ENCODE measurements at regions not wholly inside any gene's neighbourhood (a gene's known extent, or its start where the extent isn't known, plus 50 kb on each side); places are given as distances from the start of the nearest gene placed in this dataset.
A peak's percentile ranks its signal among the peaks of the same experiment; 100 is the strongest.

GRCh38 chr12:87728931-87729593, 300.1 kb downstream of the C12orf50 start:
- no peak overlapping the region for H3K4me3 ChIP-seq (ENCODE audit: low read depth, low read length)

GRCh38 chr12:87720967-87721366, 308.2 kb downstream of the C12orf50 start:
- H3K4me3 ChIP-seq (ENCODE audit: low read depth, low read length), result no peak overlapping the region
- DNase-seq (ENCODE audit: low read depth), result no peak

More at GRCh38 chr12:87728931-87729593, 300.1 kb downstream of the C12orf50 start:
- no peak for DNase-seq (ENCODE audit: low read depth)

- no peak overlapping the region for H3K4me3 ChIP-seq (ENCODE audit: low read depth, low read length)
- DNase-seq (ENCODE audit: low read depth), result no peak
Observed at GRCh38 chr12:87704374-87704773, 324.8 kb downstream of the C12orf50 start.

GRCh38 chr12:87690236-87690810, 338.9 kb downstream of the C12orf50 start:
- DNase-seq (ENCODE audit: low read depth), result no peak
- no peak overlapping the region for H3K4me3 ChIP-seq (ENCODE audit: low read depth, low read length)

- H3K4me3 ChIP-seq (ENCODE audit: low read depth, low read length), result no peak overlapping the region
- DNase-seq (ENCODE audit: low read depth), result no peak
Observed at GRCh38 chr12:87689196-87689595, 340.0 kb downstream of the C12orf50 start.

GRCh38 chr12:87687362-87687761, 341.8 kb downstream of the C12orf50 start:
- DNase-seq (ENCODE audit: low read depth), result peak; percentile 5
- H3K4me3 ChIP-seq (ENCODE audit: low read depth, low read length), result no peak overlapping the region

- H3K4me3 ChIP-seq (ENCODE audit: low read depth, low read length), result no peak overlapping the region
- no peak for DNase-seq (ENCODE audit: low read depth)
Observed at GRCh38 chr12:87685696-87686095, 343.5 kb downstream of the C12orf50 start.

GRCh38 chr12:87679251-87679650, 349.9 kb downstream of the C12orf50 start:
- peak; percentile 16 for DNase-seq (ENCODE audit: low read depth)
- no peak overlapping the region for H3K4me3 ChIP-seq (ENCODE audit: low read depth, low read length)

- peak; percentile 38 for DNase-seq (ENCODE audit: low read depth)
- no peak overlapping the region for H3K4me3 ChIP-seq (ENCODE audit: low read depth, low read length)
Observed at GRCh38 chr12:87678453-87678852, 350.7 kb downstream of the C12orf50 start.

- DNase-seq (ENCODE audit: low read depth), result no peak
- no peak overlapping the region for H3K4me3 ChIP-seq (ENCODE audit: low read depth, low read length)
Observed at GRCh38 chr12:87676731-87677130, 352.5 kb downstream of the C12orf50 start.

GRCh38 chr12:87671757-87672156, 357.4 kb downstream of the C12orf50 start:
- no peak overlapping the region for H3K4me3 ChIP-seq (ENCODE audit: low read depth, low read length)
- no peak for DNase-seq (ENCODE audit: low read depth)

GRCh38 chr12:87670448-87670847, 358.8 kb downstream of the C12orf50 start:
- no peak overlapping the region for H3K4me3 ChIP-seq (ENCODE audit: low read depth, low read length)
- DNase-seq (ENCODE audit: low read depth), result no peak

GRCh38 chr12:87667378-87667777, 361.8 kb downstream of the C12orf50 start:
- peak; percentile 14 for DNase-seq (ENCODE audit: low read depth)

GRCh38 chr12:87661786-87662377, 367.3 kb downstream of the C12orf50 start:
- DNase-seq (ENCODE audit: low read depth), result no peak
- peak overlapping the region; percentile 23 for H3K4me3 ChIP-seq (ENCODE audit: low read depth, low read length)

More at GRCh38 chr12:87667378-87667777, 361.8 kb downstream of the C12orf50 start:
- H3K4me3 ChIP-seq (ENCODE audit: low read depth, low read length), result no peak overlapping the region

- no peak overlapping the region for H3K4me3 ChIP-seq (ENCODE audit: low read depth, low read length)
- DNase-seq (ENCODE audit: low read depth), result no peak
Observed at GRCh38 chr12:87660987-87661774, 368.0 kb downstream of the C12orf50 start.

GRCh38 chr12:87660291-87660690, 368.9 kb downstream of the C12orf50 start:
- no peak for DNase-seq (ENCODE audit: low read depth)
- no peak overlapping the region for H3K4me3 ChIP-seq (ENCODE audit: low read depth, low read length)

- no peak for DNase-seq (ENCODE audit: low read depth)
- H3K4me3 ChIP-seq (ENCODE audit: low read depth, low read length), result no peak overlapping the region
Observed at GRCh38 chr12:87656311-87656710, 372.9 kb downstream of the C12orf50 start.

- DNase-seq (ENCODE audit: low read depth), result no peak
- no peak overlapping the region for H3K4me3 ChIP-seq (ENCODE audit: low read depth, low read length)
Observed at GRCh38 chr12:87651670-87652425, 377.4 kb downstream of the C12orf50 start.

- no peak overlapping the region for H3K4me3 ChIP-seq (ENCODE audit: low read depth, low read length)
- no peak for DNase-seq (ENCODE audit: low read depth)
Observed at GRCh38 chr12:87642245-87642644, 387.0 kb downstream of the C12orf50 start.
